ENCODE measurements at regions not wholly inside any gene's neighbourhood (a gene's known extent, or its start where the extent isn't known, plus 50 kb on each side); places are given as distances from the start of the nearest gene placed in this dataset.

- Histone ChIP-seq H3K4me3 (ENCODE audit: low read depth, low read length) (no peak overlapping the region), H3K27me3 (ENCODE audit: control insufficient read depth, insufficient read depth, low read length) (peaks cover 5% of the 10 kb centered on the region), H3K36me3 (ENCODE audit: control insufficient read depth, insufficient read depth, low read length) (no peaks in the 10 kb centered on the region)
- TF ChIP-seq, protein P1, sequence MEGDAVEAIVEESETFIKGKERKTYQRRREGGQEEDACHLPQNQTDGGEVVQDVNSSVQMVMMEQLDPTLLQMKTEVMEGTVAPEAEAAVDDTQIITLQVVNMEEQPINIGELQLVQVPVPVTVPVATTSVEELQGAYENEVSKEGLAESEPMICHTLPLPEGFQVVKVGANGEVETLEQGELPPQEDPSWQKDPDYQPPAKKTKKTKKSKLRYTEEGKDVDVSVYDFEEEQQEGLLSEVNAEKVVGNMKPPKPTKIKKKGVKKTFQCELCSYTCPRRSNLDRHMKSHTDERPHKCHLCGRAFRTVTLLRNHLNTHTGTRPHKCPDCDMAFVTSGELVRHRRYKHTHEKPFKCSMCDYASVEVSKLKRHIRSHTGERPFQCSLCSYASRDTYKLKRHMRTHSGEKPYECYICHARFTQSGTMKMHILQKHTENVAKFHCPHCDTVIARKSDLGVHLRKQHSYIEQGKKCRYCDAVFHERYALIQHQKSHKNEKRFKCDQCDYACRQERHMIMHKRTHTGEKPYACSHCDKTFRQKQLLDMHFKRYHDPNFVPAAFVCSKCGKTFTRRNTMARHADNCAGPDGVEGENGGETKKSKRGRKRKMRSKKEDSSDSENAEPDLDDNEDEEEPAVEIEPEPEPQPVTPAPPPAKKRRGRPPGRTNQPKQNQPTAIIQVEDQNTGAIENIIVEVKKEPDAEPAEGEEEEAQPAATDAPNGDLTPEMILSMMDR (IDR thresholded peaks at IDR 0.05; ENCODE audit: insufficient read depth, low read length, severe bottlenecking), result no peak
- FAIRE-seq (no peak), DNase-seq (ENCODE audit: low read depth) (no peak)
Observed at GRCh38 chr10:123580426-123580825, 85.7 kb upstream of the GPR26 start.

GRCh38 chr10:123581656-123582055 is 84.5 kb upstream of the GPR26 start:
- Histone ChIP-seq H3K36me3 (ENCODE audit: control insufficient read depth, insufficient read depth, low read length) (no peaks in the 10 kb centered on the region), H3K27me3 (ENCODE audit: control insufficient read depth, insufficient read depth, low read length) (peaks cover 5% of the 10 kb centered on the region), H3K4me3 (ENCODE audit: low read depth, low read length) (no peak overlapping the region)
- FAIRE-seq (peak; percentile 72), DNase-seq (ENCODE audit: low read depth) (no peak)
- TF ChIP-seq, protein P1 (IDR thresholded peaks at IDR 0.05; ENCODE audit: insufficient read depth, low read length, severe bottlenecking), result no peak

DNA sequence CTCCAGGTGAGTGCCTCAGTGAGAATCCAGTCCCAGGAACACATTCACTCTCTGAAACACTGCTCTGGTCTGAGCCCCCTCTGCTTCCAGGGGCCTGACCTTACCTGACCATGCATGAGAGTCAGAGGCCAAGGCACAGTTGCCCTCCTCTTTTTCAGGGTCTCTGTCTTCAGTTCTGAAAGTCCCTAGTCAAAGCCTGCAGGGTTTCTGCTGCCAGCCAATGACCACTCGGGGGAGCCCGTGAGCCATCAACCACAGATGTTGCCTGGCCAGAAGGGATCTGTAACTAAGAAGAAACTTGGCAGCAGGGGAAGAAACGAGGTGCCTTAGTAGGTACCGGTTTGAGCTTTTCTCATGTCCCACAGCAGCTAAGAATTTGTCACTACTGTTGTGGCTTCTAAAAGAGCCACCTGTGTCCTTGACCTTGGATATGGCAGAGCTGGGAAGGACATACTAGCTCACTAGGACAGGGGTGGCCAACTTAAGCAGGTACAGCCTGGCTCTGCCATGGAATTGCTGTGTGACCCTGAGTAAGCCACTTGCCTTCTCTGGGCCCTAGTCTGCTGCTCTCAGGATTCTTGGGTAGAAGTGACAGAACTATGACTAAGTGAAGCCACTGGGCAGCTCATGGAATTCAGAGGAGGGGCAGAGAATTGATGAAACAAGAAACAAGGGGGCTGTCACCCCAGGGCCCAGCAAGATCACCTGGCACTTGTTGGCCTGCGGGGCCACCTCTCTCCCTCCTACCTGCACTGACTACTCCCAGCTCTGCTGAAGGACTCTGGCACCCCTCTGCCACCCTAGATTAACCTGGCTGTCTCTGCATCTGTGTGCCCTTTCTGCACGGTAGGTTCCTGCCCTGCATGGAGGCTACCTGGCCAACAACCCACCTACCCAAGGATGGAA is 83.8 kb upstream of the GPR26 start:
- H3K4me3 ChIP-seq (ENCODE audit: low read depth, low read length), result no peak overlapping the region
- no peaks in the 10 kb centered on the region for H3K36me3 ChIP-seq (ENCODE audit: control insufficient read depth, insufficient read depth, low read length)
- peaks cover 5% of the 10 kb centered on the region for H3K27me3 ChIP-seq (ENCODE audit: control insufficient read depth, insufficient read depth, low read length)
- TF ChIP-seq, protein P1 (IDR thresholded peaks at IDR 0.05; ENCODE audit: insufficient read depth, low read length, severe bottlenecking), result peak; percentile 86
- DNase-seq (ENCODE audit: low read depth) (peak; percentile 56), FAIRE-seq (no peak)

GRCh38 chr10:123583639-123584418 is 82.3 kb upstream of the GPR26 start:
- FAIRE-seq (no peak), DNase-seq (ENCODE audit: low read depth) (peak; percentile 50)
- no peaks in the 10 kb centered on the region for H3K36me3 ChIP-seq (ENCODE audit: control insufficient read depth, insufficient read depth, low read length)
- no peak overlapping the region for H3K4me3 ChIP-seq (ENCODE audit: low read depth, low read length)
- peaks cover 5% of the 10 kb centered on the region for H3K27me3 ChIP-seq (ENCODE audit: control insufficient read depth, insufficient read depth, low read length)
- TF ChIP-seq, protein P1 (IDR thresholded peaks at IDR 0.05; ENCODE audit: insufficient read depth, low read length, severe bottlenecking), result peak; percentile 87

DNA sequence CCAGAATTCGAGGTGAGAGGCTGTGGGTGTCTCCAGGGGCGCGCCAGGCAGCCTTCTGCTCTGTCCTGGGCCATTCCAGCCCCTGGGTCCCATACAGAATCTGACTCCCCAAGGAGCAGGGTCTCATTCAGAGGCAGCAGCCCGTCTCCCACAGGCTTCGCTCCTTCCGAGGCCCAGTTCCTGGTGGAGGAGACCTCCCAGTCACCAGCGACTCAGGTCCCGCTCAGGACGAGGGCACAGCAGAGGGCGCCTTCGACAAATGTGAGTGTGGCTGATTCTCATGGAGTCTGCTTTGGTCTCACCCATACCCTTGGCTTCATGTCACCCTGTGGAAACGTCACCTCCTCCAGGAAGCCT is 81.8 kb upstream of the GPR26 start:
- TF ChIP-seq, protein P1 (IDR thresholded peaks at IDR 0.05; ENCODE audit: insufficient read depth, low read length, severe bottlenecking), result no peak
- H3K4me3 ChIP-seq (ENCODE audit: low read depth, low read length), result no peak overlapping the region
- DNase-seq (ENCODE audit: low read depth) (no peak), FAIRE-seq (no peak)
- no peaks in the 10 kb centered on the region for H3K36me3 ChIP-seq (ENCODE audit: control insufficient read depth, insufficient read depth, low read length)
- H3K27me3 ChIP-seq (ENCODE audit: control insufficient read depth, insufficient read depth, low read length), result peaks cover 5% of the 10 kb centered on the region
